HG03521 (cell line): ENCODE measurements at regions not wholly inside any gene's neighbourhood (a gene's known extent, or its start where the extent isn't known, plus 50 kb on each side); places are given as distances from the start of the nearest gene placed in this dataset.
"Not testable (repeated sequence)": the region's sequence is repeated elsewhere in the genome, so short reads cannot be mapped to it uniquely, and the experiment has no call there.

Experiments
- ATAC-seq: cut with Tn5 transposase; IDR thresholded peaks from one replicate; pipeline ENCODE4 v1.9.1; 2021; ENCODE audit warnings: mild to moderate bottlenecking, moderate library complexity; ENCODE audit not compliant: unreplicated experiment

GRCh38 chr3:107465064-107465631 lies 57.6 kb upstream of the BBX start:
- ATAC-seq: no peak

- no peak for ATAC-seq
Measured at GRCh38 chr3:107468782-107469181, 54.0 kb upstream of the BBX start.

DNA sequence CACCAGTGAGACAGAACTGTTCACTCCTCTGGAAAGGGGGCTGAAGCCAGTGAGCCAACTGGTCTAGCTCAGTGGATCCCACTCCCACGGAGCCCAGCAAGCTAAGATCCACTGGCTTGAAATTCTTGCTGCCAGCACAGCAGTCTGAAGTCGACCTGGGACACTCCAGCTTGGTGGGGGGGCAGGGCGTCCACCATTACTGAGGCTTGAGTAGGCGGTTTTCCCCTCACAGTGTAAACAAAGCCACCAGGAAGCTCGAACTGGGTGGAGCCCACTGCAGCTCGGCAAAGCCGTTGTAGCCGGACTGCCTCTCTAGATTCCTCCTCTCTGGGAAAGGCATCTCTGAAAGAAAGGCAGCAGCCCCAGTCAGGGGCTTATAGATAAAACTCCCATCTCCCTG lies 52.3 kb upstream of the BBX start:
- not testable (repeated sequence) for ATAC-seq
